ENCODE measurements at regions not wholly inside any gene's neighbourhood (a gene's known extent, or its start where the extent isn't known, plus 50 kb on each side); places are given as distances from the start of the nearest gene placed in this dataset.
A peak's percentile ranks its signal among the peaks of the same experiment; 100 is the strongest.
"Not testable (repeated sequence)": the region's sequence is repeated elsewhere in the genome, so short reads cannot be mapped to it uniquely, and the experiment has no call there.

DNA sequence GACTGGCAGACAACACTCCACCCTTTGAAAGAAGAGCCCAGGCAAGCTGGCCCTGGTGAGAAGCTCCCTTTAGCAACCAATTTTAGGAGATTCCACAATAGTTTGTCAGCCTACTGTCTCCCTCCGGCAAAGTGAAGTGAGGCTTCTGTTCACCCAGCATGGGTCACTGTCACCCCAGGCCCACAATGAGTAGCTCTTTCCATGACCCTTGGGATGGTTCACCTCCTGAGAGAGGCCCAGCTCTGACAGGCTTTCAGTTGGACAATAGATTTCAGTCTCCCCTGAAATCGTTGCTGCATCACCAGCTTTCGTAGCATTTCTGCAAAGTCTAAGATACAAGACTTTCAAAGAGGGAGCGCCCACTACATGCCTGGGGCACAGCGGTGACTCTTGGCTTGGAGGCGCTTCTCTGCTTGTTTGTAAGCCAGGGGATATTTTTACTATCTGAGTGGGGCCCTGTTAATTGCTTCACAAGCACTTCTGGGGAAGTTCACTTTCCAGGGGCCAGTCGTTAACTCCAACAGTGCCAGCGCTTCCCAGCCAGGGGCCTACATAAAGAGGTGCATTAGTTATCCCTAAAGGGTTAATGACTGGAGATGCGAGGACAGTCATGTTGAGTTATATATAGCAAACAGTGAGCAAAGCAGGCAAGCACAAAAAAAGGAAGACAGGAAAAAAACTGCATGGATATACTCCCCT lies 255.7 kb downstream of the BCL2L11 start:
- not testable (repeated sequence) for H3K9me3 Mint-ChIP-seq, H3K27ac Mint-ChIP-seq, H3K4me3 Mint-ChIP-seq, H3K36me3 Mint-ChIP-seq, H3K4me1 Mint-ChIP-seq, H3K27me3 Mint-ChIP-seq, ATAC-seq

DNA sequence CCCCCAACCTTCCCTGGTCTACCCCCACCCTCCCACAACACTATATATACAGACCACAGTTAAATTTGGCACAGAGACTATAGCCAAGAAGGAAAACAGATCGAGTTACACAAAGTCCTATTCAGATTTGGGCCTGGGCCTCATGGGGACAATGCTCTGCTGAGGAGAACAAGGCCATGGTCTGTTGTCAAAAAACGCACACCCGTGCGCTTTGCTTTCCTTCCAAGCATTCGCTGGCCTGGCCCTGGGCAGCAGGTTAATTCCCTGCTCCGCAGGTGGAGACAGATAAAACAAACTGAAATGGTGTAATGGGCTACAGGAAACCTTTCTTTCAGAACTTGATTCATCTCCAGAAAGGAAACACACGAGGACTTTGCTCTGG lies 256.2 kb downstream of the BCL2L11 start:
- H3K4me1 Mint-ChIP-seq, H3K27me3 Mint-ChIP-seq, H3K4me3 Mint-ChIP-seq, H3K27ac Mint-ChIP-seq, H3K36me3 Mint-ChIP-seq, ATAC-seq, H3K9me3 Mint-ChIP-seq: not testable (repeated sequence)

DNA sequence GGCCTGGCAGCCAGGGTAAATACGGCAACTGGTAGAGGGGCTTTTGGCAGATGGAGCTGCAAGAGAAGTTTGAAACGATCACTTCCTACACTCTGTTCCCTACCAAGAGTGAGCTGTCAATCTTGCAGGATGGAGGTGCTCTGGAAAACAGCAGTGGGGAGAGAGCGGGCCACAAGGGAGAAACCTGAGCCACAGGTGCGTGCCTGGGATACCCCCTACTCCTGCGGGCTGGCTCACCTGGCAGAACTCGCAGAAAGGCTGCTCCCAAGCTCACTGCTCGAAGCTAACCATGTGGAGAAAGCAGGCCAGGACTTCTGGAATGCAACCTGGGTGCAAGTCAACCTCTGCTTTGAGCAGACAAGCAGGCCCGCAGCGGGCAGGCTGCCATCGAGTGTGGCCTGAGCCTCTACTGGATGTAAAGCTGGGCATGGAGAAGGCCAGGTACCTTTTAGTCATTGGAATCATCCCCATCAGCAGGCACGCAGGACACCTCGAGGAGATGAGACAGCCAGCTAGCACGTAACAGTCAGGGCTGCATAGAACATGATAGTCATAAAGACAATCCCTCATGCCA lies 256.8 kb downstream of the BCL2L11 start:
- not testable (repeated sequence) for H3K4me3 Mint-ChIP-seq, H3K27me3 Mint-ChIP-seq, H3K27ac Mint-ChIP-seq, H3K9me3 Mint-ChIP-seq, H3K4me1 Mint-ChIP-seq, H3K36me3 Mint-ChIP-seq, ATAC-seq

DNA sequence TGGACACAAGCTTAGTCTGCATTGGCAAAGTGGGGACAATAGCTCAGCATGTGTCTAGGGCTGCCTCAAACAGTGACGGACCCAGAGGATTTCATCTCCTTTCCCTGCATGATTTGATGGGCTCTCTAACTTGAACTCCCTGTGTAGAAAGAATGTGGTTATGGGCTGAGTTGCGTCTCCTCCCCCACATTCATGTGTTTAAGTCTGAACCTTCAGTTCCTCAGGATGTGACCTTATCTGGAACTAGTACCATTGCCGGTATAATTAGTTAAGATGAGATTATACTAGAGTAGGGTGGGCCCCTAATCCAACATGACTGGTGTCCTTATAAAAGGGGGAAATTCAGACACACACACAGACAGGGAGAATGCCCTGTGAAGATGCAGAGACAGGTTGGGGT lies 257.6 kb downstream of the BCL2L11 start:
- H3K4me3 Mint-ChIP-seq, ATAC-seq, H3K4me1 Mint-ChIP-seq, H3K9me3 Mint-ChIP-seq, H3K36me3 Mint-ChIP-seq, H3K27ac Mint-ChIP-seq, H3K27me3 Mint-ChIP-seq: not testable (repeated sequence)

DNA sequence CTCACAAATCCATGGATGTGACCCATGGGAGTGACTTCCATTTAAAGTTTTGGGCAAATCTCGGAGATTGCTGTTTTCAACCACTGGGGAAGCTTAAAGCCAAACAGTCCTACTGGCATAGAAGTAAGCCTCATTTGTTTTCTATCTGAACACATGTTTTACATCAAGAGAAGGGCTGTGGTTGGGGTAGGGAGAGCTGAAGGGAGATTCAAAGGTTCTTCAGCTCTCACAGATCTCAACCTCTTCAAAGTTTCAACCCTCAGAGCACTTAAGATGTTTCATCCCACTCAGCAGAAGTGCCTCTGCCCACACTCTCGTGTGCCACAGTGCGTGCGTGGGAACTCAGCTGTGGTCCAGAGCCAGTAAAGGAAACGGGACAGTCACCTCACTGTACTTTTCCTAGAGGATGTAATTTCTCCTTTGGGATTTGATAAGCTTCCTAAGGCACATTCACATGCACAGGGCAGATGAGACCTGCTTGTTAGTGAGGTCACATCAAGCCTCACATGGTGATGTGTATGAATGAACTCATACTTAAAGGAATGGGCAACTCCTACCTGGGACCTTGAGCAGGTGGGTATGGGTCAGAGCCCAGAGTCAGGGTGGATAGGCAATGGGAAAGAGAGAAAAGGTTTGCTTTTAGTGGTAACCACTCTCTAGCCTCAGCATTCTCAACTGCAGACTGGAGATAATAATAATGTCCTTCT lies 260.2 kb downstream of the BCL2L11 start:
- H3K36me3 Mint-ChIP-seq, ATAC-seq, H3K27ac Mint-ChIP-seq, H3K27me3 Mint-ChIP-seq, H3K4me3 Mint-ChIP-seq, H3K4me1 Mint-ChIP-seq, H3K9me3 Mint-ChIP-seq: not testable (repeated sequence)

DNA sequence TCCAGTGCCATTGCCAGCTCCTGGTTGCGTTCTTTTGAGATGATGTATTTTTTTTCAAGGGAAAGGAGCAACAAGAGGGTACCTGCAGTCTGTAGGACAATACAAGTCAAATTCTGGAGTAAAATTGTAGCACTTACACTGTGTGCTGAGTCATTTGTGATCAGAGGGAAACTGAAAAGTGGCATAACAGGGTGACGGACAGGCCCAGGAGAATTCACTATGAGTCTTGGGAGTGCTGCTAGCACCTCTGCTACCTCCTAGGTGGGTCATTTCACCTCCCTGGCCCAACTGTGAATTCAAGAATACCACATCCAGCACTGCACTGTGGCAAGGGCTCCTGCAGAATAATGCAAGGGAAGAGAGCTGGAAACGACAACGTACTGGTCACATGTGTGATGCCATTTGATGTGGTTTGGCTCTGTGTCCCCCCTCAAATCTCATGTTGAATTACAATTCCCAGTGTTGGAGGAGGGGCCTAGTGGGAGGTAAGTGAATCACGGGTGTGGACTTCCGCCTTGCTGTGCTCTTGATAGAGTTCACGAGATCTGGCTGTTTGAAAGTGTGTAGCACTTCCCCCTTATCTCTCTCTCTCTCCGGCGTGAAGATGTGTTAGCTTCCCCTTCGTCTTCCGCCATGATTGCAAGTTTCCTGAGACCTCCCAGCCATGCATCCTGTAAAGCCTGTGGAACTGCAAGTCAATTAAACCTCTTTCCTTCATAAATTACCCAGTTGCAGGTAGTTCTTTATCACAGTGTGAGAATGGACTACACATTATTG lies 261.0 kb downstream of the BCL2L11 start:
- not testable (repeated sequence) for H3K27ac Mint-ChIP-seq, H3K4me3 Mint-ChIP-seq, H3K9me3 Mint-ChIP-seq, H3K27me3 Mint-ChIP-seq, H3K4me1 Mint-ChIP-seq, H3K36me3 Mint-ChIP-seq, ATAC-seq

DNA sequence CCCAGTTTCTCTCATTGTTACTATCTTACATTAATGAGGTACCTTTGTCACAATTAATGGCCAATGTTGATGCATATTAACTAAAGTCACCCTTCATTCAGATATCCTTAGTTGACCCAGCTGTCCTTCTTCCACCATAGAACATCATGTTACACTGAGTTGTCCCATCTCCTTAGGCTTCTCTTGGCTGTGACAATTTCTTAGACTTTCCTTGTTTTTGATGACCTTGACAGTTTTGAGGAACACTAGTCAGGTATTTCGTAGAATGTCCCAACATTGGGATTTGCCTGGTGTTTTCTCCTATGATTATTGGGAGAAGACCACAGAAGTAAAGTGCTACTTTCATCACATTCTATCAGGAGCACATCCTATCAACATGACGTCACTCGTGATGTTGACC lies 261.8 kb downstream of the BCL2L11 start:
- H3K4me1 Mint-ChIP-seq, H3K36me3 Mint-ChIP-seq, H3K27ac Mint-ChIP-seq, H3K27me3 Mint-ChIP-seq, H3K4me3 Mint-ChIP-seq, H3K9me3 Mint-ChIP-seq, ATAC-seq: not testable (repeated sequence)

DNA sequence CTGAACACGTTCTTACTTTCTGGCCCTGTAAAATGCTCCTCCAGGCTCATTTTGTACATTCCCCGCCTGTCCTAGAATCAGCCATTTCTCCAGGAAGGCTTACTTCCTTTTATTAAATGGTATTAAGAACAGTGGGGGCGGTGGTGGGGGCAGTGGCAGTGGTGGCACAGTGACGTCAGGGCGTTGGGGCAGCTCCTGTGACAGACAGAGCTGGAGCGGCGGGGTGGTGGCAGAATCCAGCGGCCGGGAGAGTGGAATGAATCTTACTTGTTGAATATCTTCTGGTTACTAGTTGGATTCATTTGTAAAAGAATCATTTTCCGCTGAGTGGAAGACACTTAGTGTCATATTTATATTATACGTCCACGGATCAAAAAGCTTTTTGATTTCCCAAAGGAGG lies 262.6 kb downstream of the BCL2L11 start:
- H3K27me3 Mint-ChIP-seq, H3K4me1 Mint-ChIP-seq, H3K4me3 Mint-ChIP-seq, H3K36me3 Mint-ChIP-seq, ATAC-seq, H3K27ac Mint-ChIP-seq, H3K9me3 Mint-ChIP-seq: not testable (repeated sequence)

DNA sequence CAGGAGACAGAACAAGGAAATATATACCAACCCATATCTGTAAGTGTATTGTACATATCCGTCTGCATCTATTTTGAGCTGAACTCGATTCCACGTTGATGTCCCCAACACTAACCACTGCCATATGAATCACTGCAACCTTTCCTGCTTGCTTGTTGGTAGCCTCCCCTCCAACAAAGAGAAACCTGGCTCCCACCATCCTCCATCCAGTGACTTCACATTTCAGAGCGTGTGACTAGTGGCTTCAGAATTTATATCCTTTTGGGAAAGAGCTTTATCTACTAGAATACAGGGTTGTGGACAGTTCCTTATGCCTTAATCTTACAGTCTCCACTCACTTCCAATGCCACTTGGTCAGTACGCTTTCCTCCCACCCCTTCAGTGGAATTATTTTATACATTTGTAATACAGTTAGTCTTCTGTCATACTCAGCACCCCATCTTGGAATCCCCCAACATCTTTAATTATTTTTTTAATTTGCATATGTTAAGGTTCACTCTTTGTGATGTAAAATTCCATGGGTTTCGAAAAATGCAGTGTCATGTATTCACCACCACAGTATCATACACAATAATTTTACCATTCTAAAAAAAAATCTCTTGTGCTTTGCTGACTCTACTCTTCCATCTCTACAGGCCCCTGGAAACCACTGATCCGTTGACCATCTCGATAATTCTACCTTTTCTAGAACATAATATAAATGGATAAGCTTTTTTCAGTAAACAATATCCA lies 264.7 kb downstream of the BCL2L11 start:
- H3K27me3 Mint-ChIP-seq, H3K9me3 Mint-ChIP-seq, H3K4me1 Mint-ChIP-seq, H3K4me3 Mint-ChIP-seq, H3K27ac Mint-ChIP-seq, H3K36me3 Mint-ChIP-seq, ATAC-seq: not testable (repeated sequence)

DNA sequence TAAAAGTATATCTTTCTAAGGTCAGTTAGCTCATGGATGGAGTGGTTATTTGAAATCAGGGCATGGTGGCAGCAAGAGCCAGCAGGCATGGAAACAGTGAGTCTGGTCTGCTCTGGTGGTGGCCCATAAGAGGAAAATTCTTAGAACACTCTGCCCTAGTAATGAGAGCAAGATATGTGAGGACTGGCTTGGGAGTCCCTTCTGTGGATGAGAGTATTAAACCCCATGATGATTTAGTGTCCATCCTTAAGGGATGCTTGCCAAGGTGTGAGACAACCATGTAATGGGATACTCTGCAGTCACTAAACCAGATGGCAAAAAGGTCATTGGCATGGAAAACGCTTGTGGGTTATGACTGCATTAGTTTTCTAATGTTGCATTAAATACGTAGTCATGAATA lies 269.9 kb downstream of the BCL2L11 start:
- not testable (repeated sequence) for H3K36me3 Mint-ChIP-seq, H3K27ac Mint-ChIP-seq, H3K4me1 Mint-ChIP-seq, ATAC-seq, H3K9me3 Mint-ChIP-seq, H3K27me3 Mint-ChIP-seq, H3K4me3 Mint-ChIP-seq

DNA sequence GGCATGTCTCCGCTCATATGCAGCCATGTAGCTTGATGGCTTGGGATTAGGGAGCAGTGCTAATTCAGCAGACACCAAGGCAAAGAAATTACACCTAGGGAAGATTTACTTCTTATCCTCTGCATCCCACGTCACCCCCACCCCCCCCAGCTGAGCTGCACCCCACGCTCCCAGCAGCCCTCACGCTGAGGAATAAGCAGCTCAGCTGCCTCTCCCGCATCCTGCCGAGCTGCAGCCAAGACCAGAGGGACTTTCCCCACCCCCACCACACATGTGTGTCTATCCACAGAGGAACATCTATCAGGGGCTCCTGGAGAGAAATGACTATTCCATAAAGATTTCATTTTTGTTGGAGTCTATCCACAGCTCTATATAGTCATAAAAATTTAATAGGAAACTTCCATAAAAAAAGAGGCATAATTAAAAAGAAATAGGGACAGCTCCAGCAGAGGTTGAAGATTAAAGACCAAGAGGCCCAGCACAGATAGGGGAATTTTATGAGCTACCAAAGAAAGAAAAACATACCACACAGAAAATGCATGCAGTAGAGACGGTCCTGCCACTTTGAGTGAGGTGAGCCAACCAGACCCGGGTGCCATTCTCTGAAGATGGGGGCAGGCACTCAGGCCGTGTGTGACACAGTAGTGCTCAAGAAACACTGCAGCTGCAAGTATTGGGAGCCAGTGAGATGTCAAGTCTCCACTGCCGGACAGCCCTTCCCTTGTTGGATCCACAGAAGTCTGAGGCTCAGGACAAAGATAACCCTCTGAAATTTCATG lies 274.8 kb downstream of the BCL2L11 start:
- peak; percentile 94 for ATAC-seq
- H3K27me3 Mint-ChIP-seq, H3K4me3 Mint-ChIP-seq, H3K36me3 Mint-ChIP-seq, H3K9me3 Mint-ChIP-seq, H3K4me1 Mint-ChIP-seq: not testable (repeated sequence)
- peak overlapping the region; percentile 75 for H3K27ac Mint-ChIP-seq

DNA sequence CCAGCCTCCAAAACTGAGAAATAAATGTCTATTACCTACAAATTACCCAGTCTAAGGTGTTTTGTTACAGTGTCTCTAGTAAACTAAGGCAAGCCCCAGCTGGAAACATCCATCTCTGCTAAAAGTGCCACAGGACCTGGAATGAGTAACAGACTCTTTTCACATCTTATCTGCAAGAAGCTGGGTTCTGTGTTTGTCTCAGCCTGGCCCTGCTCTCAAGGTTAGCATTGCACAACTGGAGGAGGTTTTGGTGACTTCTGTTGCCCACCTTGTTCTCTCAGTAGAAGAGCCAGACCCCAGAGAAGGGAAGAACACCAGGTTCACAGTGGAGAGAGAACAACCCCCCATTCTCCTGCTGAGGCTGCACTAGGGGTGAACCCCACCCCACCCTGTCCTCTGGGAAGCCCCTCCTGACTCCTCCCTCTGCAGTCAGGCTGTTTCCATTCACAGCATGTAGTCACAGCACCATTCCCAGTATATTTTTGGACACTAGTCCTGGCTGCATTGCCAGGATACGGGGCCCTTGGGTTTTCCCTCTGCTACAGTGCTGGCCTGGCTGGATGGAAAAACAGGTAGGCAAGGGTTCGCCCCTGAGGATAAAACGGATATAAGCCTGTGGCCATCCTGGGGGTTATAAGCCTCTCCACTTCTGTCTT lies 280.0 kb downstream of the BCL2L11 start:
- H3K9me3 Mint-ChIP-seq, H3K27me3 Mint-ChIP-seq, H3K27ac Mint-ChIP-seq, H3K4me1 Mint-ChIP-seq, H3K4me3 Mint-ChIP-seq, ATAC-seq, H3K36me3 Mint-ChIP-seq: not testable (repeated sequence)

DNA sequence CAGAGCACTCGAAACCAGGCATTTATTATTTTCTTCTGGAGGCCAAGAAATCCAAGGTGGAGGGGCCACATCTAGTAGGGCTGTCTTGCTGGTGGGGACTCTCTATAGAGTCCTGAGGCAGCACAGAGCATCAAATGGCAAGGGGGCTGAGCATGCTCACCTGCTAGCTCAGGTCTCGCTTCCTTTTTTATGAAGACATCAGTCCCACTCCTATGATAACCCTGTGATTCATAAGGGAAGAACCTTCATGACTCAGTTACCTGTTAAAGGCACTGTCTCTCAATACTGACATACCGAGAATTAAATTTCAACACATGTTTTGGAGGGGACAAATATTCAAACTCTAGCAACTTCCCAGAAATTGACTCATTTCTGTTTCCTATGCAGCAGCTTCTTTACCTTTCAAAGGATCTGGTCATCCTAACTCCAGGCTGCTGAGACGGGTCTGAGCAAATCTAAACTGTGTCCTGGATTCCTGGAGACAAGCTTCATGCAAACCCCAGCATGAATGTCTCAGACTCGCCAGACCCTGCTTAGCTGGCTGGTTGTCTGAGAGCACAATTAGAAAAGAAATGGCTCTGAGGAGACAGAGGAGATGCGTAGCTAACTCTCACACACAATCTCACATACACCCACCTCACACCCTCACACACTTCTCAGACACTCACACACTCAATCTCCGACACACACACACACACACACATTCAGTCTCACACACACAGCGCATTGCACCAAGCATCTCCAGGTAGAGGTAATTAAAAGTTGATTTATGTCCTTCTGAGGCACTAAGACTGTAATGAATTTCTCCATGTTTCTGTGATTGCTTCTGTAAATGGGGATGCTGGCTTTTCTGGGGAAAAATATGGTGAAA lies 280.8 kb downstream of the BCL2L11 start:
- H3K4me1 Mint-ChIP-seq, H3K36me3 Mint-ChIP-seq, H3K27ac Mint-ChIP-seq, H3K4me3 Mint-ChIP-seq, H3K9me3 Mint-ChIP-seq, H3K27me3 Mint-ChIP-seq: not testable (repeated sequence)
- peak; percentile 93 for ATAC-seq

DNA sequence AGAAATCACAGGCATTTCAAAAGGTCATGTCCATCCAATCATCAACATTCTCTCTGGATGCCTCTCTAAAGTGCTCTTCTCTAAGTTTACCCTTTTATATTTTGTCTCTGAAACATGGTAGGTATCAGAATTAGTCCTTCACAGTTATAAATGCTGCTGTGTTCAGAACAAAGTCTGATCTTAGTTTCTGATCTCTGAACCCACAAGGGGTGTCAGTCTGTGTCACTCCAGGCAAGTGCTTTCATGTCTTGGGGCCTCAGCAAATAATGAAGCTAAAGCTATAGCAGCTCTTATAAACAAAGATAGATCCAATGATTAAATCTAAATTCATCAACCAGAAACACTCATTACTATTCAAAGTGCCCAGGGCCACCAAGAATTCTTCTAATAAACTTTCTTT lies 281.7 kb downstream of the BCL2L11 start:
- H3K4me3 Mint-ChIP-seq, H3K27ac Mint-ChIP-seq, ATAC-seq, H3K27me3 Mint-ChIP-seq, H3K4me1 Mint-ChIP-seq, H3K36me3 Mint-ChIP-seq, H3K9me3 Mint-ChIP-seq: not testable (repeated sequence)
